Ovary (tissue), 7 donors: ENCODE measurements at regions not wholly inside any gene's neighbourhood (a gene's known extent, or its start where the extent isn't known, plus 50 kb on each side); places are given as distances from the start of the nearest gene placed in this dataset.

Experiments used
- DNase-seq, 5 donors: peaks; one replicate each; pipeline ENCODE4 v3.0.0-alpha.2; 2019 to 2020
- H3K27ac ChIP-seq, 2 donors: fragments of 200-600 bp; one replicate each; pipeline versions ENCODE4 v1.5.1 to v1.8.0; 2019 to 2022
- H3K27me3 ChIP-seq: fragments of 200-600 bp; one replicate; pipeline ENCODE4 v1.8.0; 2022
- H3K36me3 ChIP-seq: fragments of 200-600 bp; sonication (generic); one replicate; pipeline ENCODE4 v1.5.1; 2019
- H3K4me1 ChIP-seq: one replicate; pipeline ENCODE4 v1.8.1; 2013; ENCODE audit warnings: mild to moderate bottlenecking, moderate library complexity; ENCODE audit not compliant: insufficient read depth
- H3K4me3 ChIP-seq: fragments of 200-600 bp; sonication (generic); one replicate; pipeline ENCODE4 v1.5.1; 2017
- H3K9me3 ChIP-seq, 2 donors: fragments of 200-600 bp in 1 of 2; sonication (generic) in 1 of 2; one replicate each; pipeline versions ENCODE4 v1.5.1 to v1.8.1; 2013 to 2019; ENCODE audit warnings: mild to moderate bottlenecking in 1 of 2, moderate library complexity in 1 of 2
- CTCF ChIP-seq, 3 donors: fragments of 450-650 bp in 2 of 3; fragments of 200-600 bp in 1 of 3; IDR thresholded peaks; one replicate each; pipeline versions ENCODE4 v1.5.1 to v1.8.0; 2016 to 2022; ENCODE audit warnings: antibody characterized with exemption in 3 of 3, mild to moderate bottlenecking in 1 of 3
- EP300 ChIP-seq: sonication (generic); formaldehyde crosslinking; IDR thresholded peaks from one replicate; pipeline ENCODE4 v1.6.1; 2017; ENCODE audit warnings: antibody characterized with exemption
- POLR2A ChIP-seq: fragments of 450-650 bp; IDR thresholded peaks from one replicate; pipeline ENCODE4 v1.6.1; 2017; ENCODE audit warnings: antibody characterized with exemption, mild to moderate bottlenecking, moderate library complexity
- WGBS, 3 donors: extraction: QIAGEN DNeasy Blood & Tissue Kit in 1 of 3; methylation state at CpG; one replicate each; pipeline versions ENCODE4 v1.1.5 to v1.1.7; 2013 to 2017; 5-methylcytosine and 5-hydroxymethylcytosine counted together
- intact Hi-C, 4 donors: fragments of 100-400 bp; cut with DNase I; formaldehyde crosslinking; loops; one replicate each; pipeline versions ENCODE4 v1.11.0 to v1.15.1; 2022 to 2023
- donor health status: DM: no; HTN: no; CAD: no; lungs with moderate emphysema.
- donor health status: DM: no; HTN: no; CAD: no.
- donor health status: Bipolar disorder and iron deficiency.
- donor health status: DM: no; HTN: no; CAD: no.
- donor health status: DM: yes; HTN: yes; CAD: no.

DNA sequence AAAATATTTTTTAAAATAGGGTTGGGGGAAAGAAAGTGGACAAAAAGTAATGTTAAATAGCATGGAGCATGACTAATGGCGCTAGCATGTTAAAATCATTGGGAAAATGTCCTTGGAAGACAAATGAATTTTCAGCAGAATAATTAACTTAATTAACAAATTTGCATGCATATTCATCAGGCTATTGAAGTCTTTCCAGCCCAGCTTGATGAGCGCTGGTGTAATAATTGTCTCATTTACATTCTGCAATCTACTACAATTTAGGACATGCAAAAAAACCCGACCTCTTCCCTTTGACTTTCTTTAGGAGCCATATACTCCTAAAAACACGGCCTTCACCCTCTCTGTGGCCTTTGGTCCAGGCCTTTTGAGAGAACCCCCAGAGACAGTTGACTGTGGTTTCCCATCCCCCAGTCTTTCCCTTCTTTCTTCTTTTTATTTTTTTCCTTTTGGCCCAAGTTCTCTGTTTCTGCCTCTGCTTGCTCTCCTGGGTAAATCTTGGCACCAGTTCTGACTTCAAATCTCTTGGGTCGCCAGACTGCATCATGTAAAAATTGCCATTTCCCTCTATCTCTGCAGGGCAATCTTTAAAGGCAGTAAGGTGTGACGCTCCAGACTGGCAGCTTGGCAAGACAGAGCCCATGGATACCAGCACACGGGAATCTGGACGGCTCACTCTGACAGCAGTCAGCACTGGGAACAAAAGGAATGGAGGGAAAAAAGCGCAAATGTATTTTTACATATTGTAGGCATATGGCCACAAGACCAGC lies 105.5 kb downstream of the NEUROD6 start:
- WGBS, 3 donors: 70 to 79% (median 73%) methylated on average over 9 of the region's 9 CpGs
- no peak overlapping the region for H3K27ac ChIP-seq
- no peaks in the 10 kb centered on the region for H3K27me3 ChIP-seq
- no peak overlapping the region for H3K4me3 ChIP-seq
- intact Hi-C loops: no loop called here
- no peaks in the 10 kb centered on the region for H3K4me1 ChIP-seq
- no peaks in the 10 kb centered on the region for H3K9me3 ChIP-seq
- H3K36me3 ChIP-seq: no peaks in the 10 kb centered on the region
- DNase-seq: no peak
- TF ChIP-seq POLR2A (no peak), CTCF (IDR thresholded peaks at IDR 0.05) (no peak), EP300 (no peak)

DNA sequence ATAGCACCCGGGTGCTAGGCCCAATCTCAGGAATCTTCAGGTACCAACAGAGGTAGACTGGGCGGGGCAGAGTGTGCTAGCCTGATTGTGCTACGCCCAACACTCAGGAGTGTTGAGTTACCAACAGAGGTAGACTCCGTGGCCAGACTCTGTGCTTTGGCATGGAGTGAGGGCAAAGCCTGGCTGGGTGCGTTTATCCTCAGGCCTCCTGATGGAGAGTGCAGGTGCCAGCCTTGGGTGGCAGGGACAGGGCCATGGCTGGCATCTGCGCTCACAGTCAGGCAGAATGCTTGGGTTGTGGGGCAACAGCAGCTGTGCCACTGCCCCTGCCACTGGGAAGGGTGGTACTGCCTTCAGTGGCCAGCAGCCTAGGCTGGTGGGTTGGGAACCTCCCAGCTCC lies 111.6 kb downstream of the NEUROD6 start:
- H3K36me3 ChIP-seq: no peaks in the 10 kb centered on the region
- H3K4me3 ChIP-seq: no peak overlapping the region
- H3K4me1 ChIP-seq: no peaks in the 10 kb centered on the region
- WGBS, 3 donors: 77 to 96% (median 87%) methylated on average over 4 to 6 of the region's 6 CpGs
- H3K9me3 ChIP-seq: no peaks in the 10 kb centered on the region
- intact Hi-C loops: no loop called here
- TF ChIP-seq CTCF (IDR thresholded peaks at IDR 0.05): no peak
- no peak for TF ChIP-seq EP300
- H3K27ac ChIP-seq: no peak overlapping the region
- DNase-seq: no peak
- H3K27me3 ChIP-seq: no peaks in the 10 kb centered on the region

DNA sequence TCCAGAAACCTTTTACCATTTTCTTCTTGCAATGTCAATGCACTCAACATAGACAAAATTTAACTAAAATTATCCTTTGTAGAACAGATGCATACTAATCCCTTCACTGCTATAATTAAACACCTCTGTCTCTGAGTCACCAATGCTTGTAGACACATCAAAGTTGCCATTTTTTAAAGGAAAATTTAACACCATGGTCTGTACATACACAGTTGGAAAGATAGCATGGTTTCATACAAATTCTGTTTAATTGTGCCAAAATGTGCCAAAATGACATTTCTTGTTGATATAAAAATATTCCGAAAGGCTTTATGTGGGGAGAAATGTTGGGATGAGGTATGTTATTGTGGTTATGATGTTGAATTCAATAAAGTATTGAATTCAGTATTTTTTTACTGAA lies 125.8 kb downstream of the NEUROD6 start:
- Histone ChIP-seq H3K9me3 (no peaks in the 10 kb centered on the region), H3K4me1 (no peaks in the 10 kb centered on the region), H3K27me3 (no peaks in the 10 kb centered on the region), H3K36me3 (no peaks in the 10 kb centered on the region), H3K27ac (no peak overlapping the region), H3K4me3 (no peak overlapping the region)
- DNase-seq: no peak
- 89 to 97% (median 91%) methylated on average over 1 of the region's 1 CpG for WGBS, 3 donors
- intact Hi-C loops: no loop called here
- no peak for TF ChIP-seq POLR2A
- no peak for TF ChIP-seq EP300
- TF ChIP-seq CTCF (IDR thresholded peaks at IDR 0.05): no peak

GRCh38 chr7:31211281-31211680 lies 129.2 kb downstream of the NEUROD6 start:
- WGBS, 3 donors: 77 to 96% (median 83%) methylated on average over 1 of the region's 1 CpG

More at GRCh38 chr7:31211281-31211680, 129.2 kb downstream of the NEUROD6 start:
- Histone ChIP-seq H3K4me1 (no peaks in the 10 kb centered on the region), H3K36me3 (no peaks in the 10 kb centered on the region), H3K4me3 (no peak overlapping the region), H3K9me3 (no peaks in the 10 kb centered on the region), H3K27me3 (no peaks in the 10 kb centered on the region), H3K27ac (no peak overlapping the region)
- intact Hi-C loops: no loop called here
- no peak for TF ChIP-seq CTCF (IDR thresholded peaks at IDR 0.05)
- TF ChIP-seq POLR2A: no peak
- no peak for TF ChIP-seq EP300
- DNase-seq: no peak
